OCI-LY7 (cell line): ENCODE measurements at regions not wholly inside any gene's neighbourhood (a gene's known extent, or its start where the extent isn't known, plus 50 kb on each side); places are given as distances from the start of the nearest gene placed in this dataset.

Experiments
- BruUV-seq: library from RNA; stranded (reverse); fragments of 400-500 nt; replicated peaks from 2 replicates; lab custom pipeline; 2021; lab: Mats Ljungman, UMichigan
- CTCF ChIA-PET: fragments of 300-600 bp; sonication (Branson Sonifier 250); formaldehyde crosslinking; loops from one replicate; lab custom pipeline; 2022; ENCODE audit warnings: antibody characterized with exemption; ENCODE audit not compliant: unreplicated experiment; lab: Charles Lee
- POLR2A ChIA-PET: fragments of 300-600 bp; sonication (Branson Sonifier 250); formaldehyde crosslinking; loops from one replicate; lab custom pipeline; 2022; ENCODE audit warnings: antibody characterized with exemption; lab: Charles Lee
- DNase-seq: peaks from one replicate; pipeline ENCODE4 v3.0.0-alpha.2; 2015; ENCODE audit warnings: low spot score
- H2AFZ ChIP-seq: fragments of 200-600 bp; sonication (generic), shearing (Covaris generic); 2 replicates; pipeline ENCODE4 v1.6.1; 2014; ENCODE audit warnings: mild to moderate bottlenecking, antibody characterized with exemption, low read length, moderate library complexity
- H3K27ac ChIP-seq: fragments of 200-600 bp; sonication (generic); 2 replicates; pipeline ENCODE4 v1.5.1; 2014; ENCODE audit warnings: mixed run types, low read depth, mild to moderate bottlenecking, moderate library complexity, low read length, inconsistent platforms; ENCODE audit not compliant: poor library complexity, severe bottlenecking
- H3K36me3 ChIP-seq: fragments of 200-600 bp; sonication (generic); 2 replicates; pipeline ENCODE4 v1.6.1; 2014; ENCODE audit warnings: mild to moderate bottlenecking, antibody characterized with exemption, low read length, moderate library complexity, mixed read lengths; ENCODE audit not compliant: insufficient read depth
- H3K4me1 ChIP-seq: fragments of 200-600 bp; sonication (generic); 2 replicates; pipeline ENCODE4 v1.5.1; 2014; ENCODE audit warnings: mild to moderate bottlenecking, low read length; ENCODE audit not compliant: insufficient read depth, poor library complexity, severe bottlenecking
- H3K4me2 ChIP-seq: fragments of 200-600 bp; sonication (generic); 2 replicates; pipeline ENCODE4 v1.6.1; 2014; ENCODE audit warnings: mild to moderate bottlenecking, low read length
- H3K4me3 ChIP-seq: fragments of 200-600 bp; sonication (generic); 2 replicates; pipeline ENCODE4 v1.5.1; 2014; ENCODE audit warnings: mild to moderate bottlenecking, low read depth, low read length; ENCODE audit not compliant: poor library complexity, severe bottlenecking
- H3K79me2 ChIP-seq: fragments of 200-600 bp; sonication (generic); 2 replicates; pipeline ENCODE4 v1.6.1; 2016; ENCODE audit warnings: low read depth, mild to moderate bottlenecking, low read length, moderate library complexity, mixed read lengths; ENCODE audit not compliant: insufficient read depth
- H3K9me2 ChIP-seq: fragments of 200-600 bp; sonication (generic); 2 replicates; pipeline ENCODE4 v1.6.1; 2016; ENCODE audit warnings: mild to moderate bottlenecking, low read length, mixed read lengths; ENCODE audit not compliant: insufficient read depth
- H3K9me3 ChIP-seq: fragments of 200-600 bp; sonication (generic); 2 replicates; pipeline ENCODE4 v1.6.1; 2014; ENCODE audit warnings: mild to moderate bottlenecking, mixed run types, low read length, mixed read lengths
- H4K20me1 ChIP-seq: fragments of 200-600 bp; sonication (generic); 2 replicates; pipeline ENCODE4 v1.6.1; 2014; ENCODE audit warnings: mild to moderate bottlenecking, antibody characterized with exemption, low read length, moderate library complexity, mixed read lengths; ENCODE audit not compliant: insufficient read depth
- CTCF ChIP-seq: fragments of 200-600 bp; sonication (generic); conservative IDR thresholded peaks from 2 replicates; pipeline ENCODE4 v1.5.1; 2014; ENCODE audit warnings: mild to moderate bottlenecking, antibody characterized with exemption, low read length, moderate library complexity, mixed read lengths
- EZH2phosphoT487 ChIP-seq: fragments of 200-600 bp; sonication (generic); IDR thresholded peaks from 2 replicates; pipeline ENCODE4 v1.6.1; 2018; ENCODE audit warnings: low read depth, borderline replicate concordance, mild to moderate bottlenecking, mixed run types, antibody characterized with exemption, low read length, moderate library complexity, mixed read lengths
- intact Hi-C: fragments of 100-400 bp; cut with micrococcal nuclease; formaldehyde crosslinking; loops from one replicate; pipeline ENCODE4 v1.10.0; 2022; ENCODE audit not compliant: unreplicated experiment

GRCh38 chr6:145241721-145242120 is 493.6 kb downstream of the EPM2A start:
- intact Hi-C loops: no loop called here
- Histone ChIP-seq H3K4me2 (no peak overlapping the region), H3K4me3 (no peak overlapping the region), H3K9me2 (no peaks in the 10 kb centered on the region), H4K20me1 (no peaks in the 10 kb centered on the region), H3K36me3 (no peaks in the 10 kb centered on the region), H3K79me2 (no peaks in the 10 kb centered on the region), H2AFZ (no peak overlapping the region), H3K4me1 (no peaks in the 10 kb centered on the region), H3K27ac (no peak overlapping the region), H3K9me3 (no peaks in the 10 kb centered on the region)
- DNase-seq: no peak
- no peak for TF ChIP-seq EZH2phosphoT487
- TF ChIP-seq CTCF: no peak
- BruUV-seq: no TSS peak
- CTCF ChIA-PET: no interaction called here
- POLR2A ChIA-PET: interaction anchor here (0.7 to 1.0 kb wide), 3 partner anchors 8 to 645 kb away, joined by 3 to 4 read pairs (median 3); no protein-coding TSS in a partner anchor

DNA sequence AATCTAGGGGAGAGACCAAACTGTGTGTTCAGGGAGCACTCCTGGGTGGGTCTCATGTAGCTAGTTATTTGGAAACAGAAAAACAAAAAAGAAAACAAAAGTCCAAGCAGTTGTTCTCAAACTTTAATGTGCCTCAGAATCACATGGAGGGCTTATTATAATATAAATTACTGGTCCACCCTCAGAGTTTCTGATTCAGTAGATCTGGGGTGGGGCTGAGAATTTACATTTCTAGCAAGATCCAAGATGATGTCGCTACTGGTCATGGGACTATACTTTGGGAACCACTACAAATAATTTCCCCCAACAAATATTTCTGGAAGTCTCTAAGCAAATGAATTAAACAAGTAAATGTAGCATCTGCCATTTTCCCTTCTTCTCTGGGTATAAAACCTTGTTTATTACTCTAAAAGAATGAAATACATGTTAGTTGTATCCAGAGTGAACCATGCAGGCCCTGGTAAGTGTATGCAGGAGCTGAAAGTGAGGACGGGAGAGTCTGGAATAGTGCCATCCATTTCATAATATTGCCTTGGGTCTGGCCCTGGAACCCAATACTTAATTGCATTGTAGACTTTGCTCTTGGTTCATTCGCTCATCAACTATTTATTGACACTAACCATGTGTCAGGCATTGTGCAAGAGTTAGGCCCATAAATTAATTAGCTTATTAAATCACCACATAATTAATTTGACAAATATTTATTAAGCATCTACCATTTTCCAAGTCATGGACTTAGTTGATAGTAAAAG is 490.8 kb downstream of the EPM2A start:
- no peaks in the 10 kb centered on the region for H3K36me3 ChIP-seq
- H3K4me1 ChIP-seq: no peaks in the 10 kb centered on the region
- H3K27ac ChIP-seq: no peak overlapping the region
- TF ChIP-seq EZH2phosphoT487 (no peak), CTCF (no peak)
- BruUV-seq: no TSS peak
- no peaks in the 10 kb centered on the region for H4K20me1 ChIP-seq
- H3K79me2 ChIP-seq: no peaks in the 10 kb centered on the region
- intact Hi-C loops: no loop called here
- DNase-seq: no peak
- CTCF ChIA-PET: no interaction called here
- H3K4me3 ChIP-seq: no peak overlapping the region
- H3K4me2 ChIP-seq: no peak overlapping the region
- H2AFZ ChIP-seq: no peak overlapping the region
- H3K9me3 ChIP-seq: no peaks in the 10 kb centered on the region
- POLR2A ChIA-PET: no interaction called here
- no peaks in the 10 kb centered on the region for H3K9me2 ChIP-seq

DNA sequence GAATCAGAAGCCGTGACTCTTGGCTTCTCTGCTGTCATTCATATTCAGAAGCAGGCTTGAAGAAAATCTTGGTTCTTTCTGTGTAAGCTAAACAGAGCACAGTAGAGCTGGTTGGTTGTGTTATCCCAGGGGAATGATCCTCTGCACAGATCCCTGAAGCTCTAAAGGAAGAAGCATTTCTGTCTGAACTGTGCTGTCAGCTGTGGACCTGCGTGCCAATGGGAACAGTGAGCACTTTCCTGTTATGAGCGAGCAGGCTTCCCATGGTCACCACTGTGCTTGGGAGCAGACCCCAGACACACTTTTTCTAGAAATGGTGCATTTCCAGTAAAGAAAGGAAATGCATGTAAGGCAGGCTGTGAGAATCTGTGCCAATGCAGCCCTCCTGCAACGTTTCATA is 490.2 kb downstream of the EPM2A start:
- TF ChIP-seq EZH2phosphoT487 (no peak), CTCF (no peak)
- CTCF ChIA-PET: no interaction called here
- intact Hi-C loops: no loop called here
- POLR2A ChIA-PET: no interaction called here
- H3K27ac ChIP-seq: no peak overlapping the region
- no peaks in the 10 kb centered on the region for H4K20me1 ChIP-seq
- H3K4me3 ChIP-seq: no peak overlapping the region
- H3K9me2 ChIP-seq: no peaks in the 10 kb centered on the region
- no peaks in the 10 kb centered on the region for H3K4me1 ChIP-seq
- no peaks in the 10 kb centered on the region for H3K9me3 ChIP-seq
- no peaks in the 10 kb centered on the region for H3K36me3 ChIP-seq
- BruUV-seq: no TSS peak
- DNase-seq: no peak
- no peaks in the 10 kb centered on the region for H3K79me2 ChIP-seq
- no peak overlapping the region for H2AFZ ChIP-seq
- H3K4me2 ChIP-seq: no peak overlapping the region
